Superior temporal gyrus (tissue), 1 donor: ENCODE measurements at regions not wholly inside any gene's neighbourhood (a gene's known extent, or its start where the extent isn't known, plus 50 kb on each side); places are given as distances from the start of the nearest gene placed in this dataset.
"Not testable (repeated sequence)": the region's sequence is repeated elsewhere in the genome, so short reads cannot be mapped to it uniquely, and the experiment has no call there.

Source experiments
- DNase-seq: peaks from one replicate; pipeline ENCODE4 v3.0.0-alpha.2; 2016; ENCODE audit errors: extremely low spot score

DNA sequence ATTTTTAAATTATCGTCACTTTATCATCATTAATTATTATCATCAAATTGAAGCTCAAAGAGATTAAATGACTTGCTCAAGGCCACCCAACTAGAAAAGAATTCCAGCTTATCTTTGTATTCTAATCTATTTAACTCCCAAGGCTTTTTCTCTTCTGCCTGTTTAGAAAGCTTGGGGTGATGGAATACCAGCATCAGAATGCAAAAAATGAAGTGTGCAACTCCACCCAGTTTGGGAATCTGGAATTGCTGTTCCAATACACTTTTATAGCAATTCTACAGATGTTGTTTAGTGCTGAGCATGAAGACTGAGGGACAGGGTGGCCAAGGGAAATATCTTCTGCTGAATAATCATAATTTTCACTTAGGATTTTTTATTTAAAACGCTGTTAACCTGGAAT lies 97.2 kb upstream of the FIBIN start:
- no peak for DNase-seq

DNA sequence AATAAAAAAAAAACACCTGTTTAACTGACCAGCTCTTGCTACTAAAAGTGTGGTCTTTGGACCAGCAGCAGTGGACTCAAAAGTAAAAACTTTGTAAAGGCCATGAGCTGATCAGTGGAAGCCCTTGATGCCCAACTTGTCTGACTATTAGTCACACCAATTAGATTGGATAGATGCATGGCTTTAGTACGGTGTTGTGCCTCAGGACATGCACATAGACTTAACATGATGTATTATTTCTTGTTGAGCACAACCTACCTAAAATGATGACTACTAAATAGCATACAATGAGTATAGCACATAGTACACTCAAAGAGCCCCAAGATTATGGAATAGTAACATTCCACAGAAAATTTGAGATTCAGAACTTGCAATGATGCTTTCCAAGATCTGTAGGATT lies 95.1 kb upstream of the FIBIN start:
- DNase-seq = no peak

DNA sequence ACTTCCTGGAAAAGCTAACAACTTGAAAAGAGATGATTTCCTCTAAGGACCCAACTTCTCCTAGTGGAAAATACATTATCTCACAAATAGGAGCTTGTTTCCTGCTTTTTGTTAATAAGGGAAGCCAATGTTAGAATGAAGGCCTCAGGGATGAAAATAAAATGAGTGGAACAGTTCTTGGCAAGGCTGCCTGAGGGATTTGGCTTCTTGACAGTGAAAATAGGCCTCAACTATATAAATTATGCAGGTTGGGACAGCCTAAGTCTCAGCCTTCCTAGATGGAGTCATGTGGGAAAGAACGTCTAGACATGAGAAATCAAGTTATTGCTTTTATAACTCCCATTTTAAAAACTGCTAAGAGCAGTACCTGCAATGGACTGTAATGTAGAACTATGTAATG lies 92.8 kb upstream of the FIBIN start:
- DNase-seq = no peak

DNA sequence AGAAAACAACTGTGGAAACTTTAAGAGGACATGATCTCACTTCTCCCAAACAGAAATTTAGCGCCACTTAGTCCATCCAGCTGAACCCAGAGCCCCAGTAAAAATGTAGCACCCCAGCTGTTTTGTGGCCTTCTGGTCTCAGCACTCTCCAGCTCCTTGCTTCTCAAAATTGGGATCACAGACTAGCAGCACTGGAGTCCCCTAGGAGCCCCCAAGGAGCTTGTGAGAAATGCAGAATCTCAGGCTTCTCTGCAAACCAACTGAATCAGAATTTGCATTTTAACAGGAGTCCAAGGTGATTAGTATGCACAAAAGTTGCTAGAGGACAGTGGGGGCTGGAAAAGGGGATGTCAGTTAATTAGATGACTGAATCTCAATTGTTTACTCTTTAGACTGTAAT lies 89.8 kb upstream of the FIBIN start:
- peak; percentile 22 for DNase-seq

DNA sequence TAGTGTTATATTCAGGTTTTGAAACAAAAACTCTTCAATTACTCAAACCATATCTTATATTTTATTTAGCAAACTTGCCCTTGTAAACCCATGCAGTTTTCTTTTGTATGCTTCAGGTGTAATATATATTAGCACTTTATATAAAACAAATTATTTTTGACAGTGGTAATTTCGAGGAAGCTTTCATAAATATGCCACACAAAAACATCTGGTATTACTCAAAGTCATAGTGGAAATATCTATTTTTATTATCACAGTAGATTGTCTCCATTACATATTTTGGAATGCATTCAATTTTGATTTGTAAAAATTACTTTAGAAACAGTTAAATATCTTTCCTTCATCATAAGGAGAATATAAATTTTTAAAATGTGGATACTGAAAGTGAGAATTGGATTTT lies 89.1 kb upstream of the FIBIN start:
- no peak for DNase-seq

DNA sequence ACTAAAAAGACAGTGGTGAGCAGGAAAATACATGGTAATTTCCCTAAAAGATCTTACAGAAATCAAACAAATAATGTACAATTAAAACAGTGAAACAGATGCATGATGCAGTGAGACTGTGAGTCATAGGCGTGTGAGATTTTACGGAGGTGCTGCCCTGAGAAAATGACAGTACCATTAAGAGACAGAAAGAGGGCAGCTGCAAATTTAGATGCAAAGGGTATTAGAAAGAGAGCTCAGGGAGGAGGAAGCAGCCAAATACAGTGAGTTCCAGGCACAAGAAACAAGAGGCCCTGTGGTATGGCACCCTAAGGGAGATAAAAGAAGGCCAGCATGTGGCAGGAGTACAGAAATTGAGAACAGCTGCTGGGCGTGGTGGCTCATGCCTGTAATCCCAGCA lies 88.5 kb upstream of the FIBIN start:
- DNase-seq = no peak

DNA sequence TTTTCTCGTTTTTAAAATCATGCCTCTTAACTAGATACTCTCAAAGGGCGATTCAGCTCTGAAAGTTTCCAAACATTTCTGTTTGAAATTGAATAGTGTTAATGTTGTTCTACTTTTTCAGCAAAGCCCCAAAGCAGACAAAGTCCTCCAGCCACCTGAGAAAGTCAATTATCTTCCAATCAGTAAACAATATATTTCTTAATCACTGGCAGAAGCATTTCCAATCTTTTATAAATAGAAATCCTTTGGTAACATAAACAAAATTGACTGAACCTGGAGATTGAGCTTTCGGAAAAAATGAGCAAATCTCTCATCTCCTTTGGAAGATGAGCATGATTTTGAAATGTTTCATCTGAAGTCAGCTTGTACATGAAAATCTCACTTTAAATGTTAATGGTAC lies 84.4 kb upstream of the FIBIN start:
- DNase-seq = no peak

DNA sequence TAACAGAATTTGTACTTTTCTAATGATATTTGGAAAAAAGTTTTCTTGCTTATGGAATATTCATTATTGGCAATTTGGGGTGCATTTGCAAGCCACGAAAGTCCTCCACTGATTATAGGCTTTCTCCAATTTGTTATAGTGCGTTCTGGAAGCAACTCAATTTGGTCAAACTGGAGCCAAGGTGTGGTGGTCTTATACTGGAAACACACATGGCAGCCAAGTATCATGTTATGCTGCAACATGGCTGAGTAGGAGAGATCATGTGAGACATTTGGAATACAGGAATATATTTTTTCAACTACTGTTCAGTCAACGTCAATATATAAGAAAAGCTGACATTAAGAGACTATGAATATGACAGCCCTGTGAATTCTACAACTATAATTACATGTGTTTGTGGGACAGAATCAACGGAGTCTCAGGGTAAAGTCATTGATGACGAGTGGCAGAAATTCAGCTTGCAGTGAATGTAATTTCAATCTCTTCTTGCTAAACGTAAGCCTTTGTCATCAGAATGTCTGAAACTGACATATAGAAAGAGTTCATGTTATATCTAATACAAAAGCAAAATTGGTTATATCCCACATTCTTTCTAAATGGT lies 83.8 kb upstream of the FIBIN start:
- DNase-seq = no peak

DNA sequence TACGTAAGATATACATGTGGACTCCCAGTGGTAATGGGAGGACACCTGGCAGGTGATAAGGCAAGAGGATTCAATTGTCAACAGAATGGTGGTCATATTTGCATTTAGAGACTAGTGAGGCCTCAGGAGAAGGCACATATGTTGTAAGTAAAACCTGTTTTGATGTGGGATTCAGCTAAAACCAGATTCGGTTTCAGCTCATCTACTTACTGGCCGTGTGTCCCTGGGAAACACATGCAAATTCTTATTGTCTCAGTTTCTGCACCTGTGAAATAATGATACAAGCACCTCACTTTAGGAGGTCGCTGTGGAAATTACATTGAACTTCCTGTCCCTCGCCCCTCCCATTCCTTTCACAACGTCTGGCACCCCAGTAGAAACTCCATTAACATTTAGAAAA lies 78.9 kb upstream of the FIBIN start:
- DNase-seq = no peak

DNA sequence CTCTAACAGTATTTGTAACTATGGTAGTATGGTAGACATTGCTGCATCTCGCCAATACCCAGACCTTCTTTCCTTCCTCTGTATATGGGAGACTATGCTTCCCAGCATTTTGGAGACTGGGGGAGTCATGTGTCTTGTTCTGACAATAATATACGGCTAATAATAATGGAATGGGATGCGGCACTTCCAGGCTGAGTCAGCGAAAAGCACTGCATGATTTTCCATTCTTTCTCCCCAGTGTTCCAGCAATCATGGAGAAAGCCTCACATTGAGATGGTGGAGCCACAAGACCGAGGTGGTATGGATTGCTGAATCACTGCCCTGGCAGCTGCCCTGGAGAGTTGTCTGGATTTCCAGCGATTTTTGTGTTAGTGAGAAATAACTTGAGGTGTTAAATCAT lies 77.1 kb upstream of the FIBIN start:
- DNase-seq = no peak

DNA sequence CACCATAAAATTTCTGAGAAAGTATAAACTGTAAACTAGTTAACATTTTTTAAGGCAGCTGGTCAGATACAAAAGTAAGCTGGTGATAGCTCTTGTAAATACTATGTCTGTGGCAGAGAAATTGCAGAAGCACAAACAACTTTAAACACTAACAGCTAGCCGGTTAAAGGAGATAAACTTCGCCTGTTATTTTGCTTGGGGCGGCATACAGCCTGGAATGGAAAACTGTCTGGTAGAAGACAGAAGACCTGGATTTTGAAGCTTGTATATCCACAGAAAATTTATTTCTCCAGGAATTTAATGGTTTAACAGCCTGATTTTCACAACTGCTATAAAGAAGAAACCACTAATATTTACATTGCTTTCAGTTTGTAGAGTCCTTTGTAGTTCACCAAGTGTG lies 65.3 kb upstream of the FIBIN start:
- DNase-seq = no peak

DNA sequence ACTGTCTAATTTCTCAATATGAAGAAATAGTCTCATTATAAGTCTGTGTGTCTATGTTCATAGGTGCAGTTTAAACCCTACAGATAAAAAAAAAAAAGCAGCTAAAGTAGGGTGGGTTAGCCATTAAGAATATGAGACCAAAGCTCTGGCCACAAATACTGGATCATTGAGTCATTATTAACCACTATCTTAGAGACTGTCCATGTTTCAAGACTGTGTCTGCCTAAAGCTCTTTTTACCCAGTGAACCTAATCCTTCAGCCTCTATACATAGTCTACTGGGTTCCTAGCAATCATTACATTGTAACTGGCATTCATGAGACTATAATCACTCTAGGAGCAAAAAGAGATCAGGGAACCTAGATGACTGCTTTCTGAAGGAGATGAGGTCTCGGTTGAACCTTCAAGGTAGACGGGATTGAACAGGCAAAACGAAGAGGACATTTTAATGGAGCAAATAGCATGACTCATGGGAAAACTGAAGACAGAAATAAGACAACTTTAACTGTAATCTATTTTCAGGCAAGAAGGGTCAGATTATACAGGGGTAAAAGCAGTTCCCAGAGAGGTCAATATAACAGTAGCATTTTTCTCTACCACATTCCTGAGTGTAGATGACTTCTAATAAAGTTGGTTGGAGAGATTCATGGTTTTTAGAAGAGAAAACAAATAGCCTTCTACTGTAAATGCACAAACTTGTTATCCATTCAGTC lies 64.0 kb upstream of the FIBIN start:
- DNase-seq = no peak

DNA sequence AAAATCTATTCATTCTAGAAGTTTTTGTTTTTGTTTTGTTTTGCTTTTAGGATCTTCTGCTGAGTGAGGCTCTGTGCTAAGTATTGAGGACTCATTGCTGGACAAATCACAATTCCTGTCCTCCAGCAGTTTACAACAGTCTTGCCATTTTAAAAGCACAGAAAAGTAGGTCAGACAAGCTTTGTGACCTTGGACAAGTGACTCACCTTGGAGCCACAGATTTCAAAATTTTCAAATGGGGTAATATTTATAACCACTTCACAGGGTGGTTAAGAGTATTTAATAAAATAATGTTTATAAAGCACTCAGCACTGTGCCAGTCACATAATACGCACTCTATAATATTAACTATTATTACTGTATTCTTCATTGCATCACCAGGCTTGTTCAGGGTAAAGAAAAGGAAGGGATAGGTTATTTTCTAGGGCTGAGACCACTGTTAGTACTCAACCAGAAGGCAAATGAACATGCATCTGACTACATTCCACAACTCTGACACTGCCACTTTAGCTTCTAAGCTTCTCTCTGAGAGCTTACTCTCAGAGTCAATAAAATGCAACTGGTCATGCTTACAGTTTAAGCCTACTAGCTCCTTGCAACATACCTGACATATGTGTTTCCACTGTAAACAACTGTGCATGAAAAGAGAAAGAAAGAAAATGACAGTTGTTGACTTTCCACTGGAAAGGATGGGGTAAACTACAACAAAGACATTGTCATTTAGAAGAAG lies 63.2 kb upstream of the FIBIN start:
- DNase-seq = no peak

DNA sequence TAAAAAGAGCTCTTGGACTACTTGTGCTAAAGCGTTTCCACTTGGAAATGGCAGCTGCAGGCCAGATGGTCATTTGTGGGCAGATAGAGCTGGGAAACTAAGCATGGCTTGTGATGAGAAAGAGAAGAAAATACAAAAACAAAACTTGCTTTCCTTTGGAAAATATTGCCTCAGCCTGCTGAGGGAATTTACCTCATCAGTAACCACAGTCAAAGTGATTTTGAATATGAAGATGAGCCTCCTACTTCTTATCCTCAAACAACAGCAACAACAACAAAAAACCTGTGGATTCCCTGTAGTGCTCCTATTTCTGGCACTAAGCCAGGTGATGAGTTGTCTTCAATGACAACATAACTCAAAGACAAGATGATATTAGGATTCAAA lies 62.7 kb upstream of the FIBIN start:
- peak; percentile 20 for DNase-seq

DNA sequence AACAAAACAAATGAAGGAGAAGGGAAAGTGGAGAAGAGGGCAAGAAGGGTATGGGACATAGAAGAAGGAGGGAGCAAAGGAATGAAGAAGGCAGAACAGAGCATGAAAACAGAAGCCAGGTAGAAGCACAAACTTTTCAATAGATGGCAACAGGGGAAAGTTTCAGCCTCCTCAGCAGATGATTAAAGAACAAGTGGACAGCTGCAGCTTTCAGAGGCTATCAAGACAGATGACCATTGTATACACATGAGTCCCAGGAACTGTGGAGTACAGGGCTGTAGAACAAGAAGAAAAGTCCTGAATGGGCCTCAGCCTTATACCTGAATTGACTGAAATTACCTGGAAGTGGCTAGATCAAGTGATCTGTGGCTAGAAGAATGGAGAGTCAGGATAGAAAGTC lies 62.0 kb upstream of the FIBIN start:
- DNase-seq = no peak

DNA sequence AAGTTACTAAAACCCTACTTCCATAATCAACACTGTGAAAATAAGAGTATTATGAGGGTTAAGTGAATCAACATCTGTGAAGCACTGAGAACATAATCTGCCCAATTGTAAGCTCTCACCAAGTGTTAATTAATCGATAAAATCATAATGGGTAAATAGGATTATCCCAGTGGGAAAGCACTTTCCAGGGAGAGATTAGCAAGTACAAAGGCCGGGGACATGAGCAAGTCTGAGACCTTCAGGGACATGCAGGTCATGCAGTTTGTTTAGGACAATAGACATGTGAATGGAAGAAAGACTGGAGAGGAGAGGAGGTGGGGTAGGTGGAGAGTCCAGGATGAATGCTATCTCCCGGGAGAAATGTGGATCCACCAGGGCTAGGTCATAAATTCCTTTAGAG lies 57.8 kb upstream of the FIBIN start:
- no peak for DNase-seq

DNA sequence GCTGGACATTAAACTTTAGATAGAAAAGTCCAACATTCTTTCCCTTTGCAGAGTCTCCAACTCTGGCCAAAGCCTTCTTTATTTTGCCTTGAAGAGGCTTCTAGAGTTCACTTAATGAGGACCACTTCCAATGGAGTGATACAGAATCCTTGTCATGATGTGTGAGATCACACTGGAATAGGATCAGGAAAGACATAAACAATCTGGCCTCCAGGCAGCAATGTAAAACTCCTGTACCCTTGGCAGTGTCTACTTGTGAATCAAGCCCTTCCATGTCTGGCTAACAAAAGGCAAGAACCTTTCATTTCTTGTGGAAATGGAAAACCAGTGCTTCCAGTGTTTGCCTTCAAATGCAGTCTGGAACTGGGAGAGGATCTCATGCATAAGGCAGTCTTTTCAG lies 56.5 kb upstream of the FIBIN start:
- no peak for DNase-seq

DNA sequence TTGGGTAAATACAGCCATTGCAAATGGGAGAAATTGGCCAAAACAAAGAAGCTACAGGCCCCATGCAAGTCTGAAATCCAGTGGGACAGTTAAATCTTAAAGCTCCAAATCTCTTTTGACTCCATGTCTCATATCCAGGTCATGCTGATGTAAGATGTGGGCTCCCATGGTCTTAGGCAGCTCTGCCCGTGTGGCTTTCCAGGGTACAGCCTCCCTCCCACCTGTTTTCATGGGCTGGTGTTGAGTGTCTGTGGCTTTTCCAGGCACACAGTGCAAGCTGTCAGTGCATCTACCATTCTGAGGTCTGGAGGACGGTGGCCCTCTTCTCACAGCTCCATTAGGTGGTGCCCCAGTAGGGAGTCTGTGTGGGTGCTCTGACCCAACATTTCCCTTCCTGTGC lies 53.4 kb upstream of the FIBIN start:
- not testable (repeated sequence) for DNase-seq

DNA sequence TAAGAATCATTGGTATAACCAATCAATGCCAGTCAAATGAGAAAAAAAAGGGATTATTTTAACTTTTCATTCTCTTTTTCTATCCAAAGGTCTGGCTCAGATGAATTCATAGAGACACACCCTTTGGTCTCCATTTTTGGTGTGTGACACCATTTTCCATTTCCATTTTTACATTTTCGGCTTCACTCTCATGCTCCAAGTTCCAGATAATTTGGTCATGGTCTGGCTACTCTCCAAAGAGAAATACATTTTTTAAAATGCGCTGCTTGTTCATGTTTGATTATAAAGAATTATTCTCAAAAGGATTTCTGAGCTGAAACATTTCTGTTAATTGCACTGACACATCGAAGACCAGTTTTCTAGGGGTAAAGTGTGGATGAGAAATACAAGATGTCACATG lies 51.6 kb upstream of the FIBIN start:
- no peak for DNase-seq

DNA sequence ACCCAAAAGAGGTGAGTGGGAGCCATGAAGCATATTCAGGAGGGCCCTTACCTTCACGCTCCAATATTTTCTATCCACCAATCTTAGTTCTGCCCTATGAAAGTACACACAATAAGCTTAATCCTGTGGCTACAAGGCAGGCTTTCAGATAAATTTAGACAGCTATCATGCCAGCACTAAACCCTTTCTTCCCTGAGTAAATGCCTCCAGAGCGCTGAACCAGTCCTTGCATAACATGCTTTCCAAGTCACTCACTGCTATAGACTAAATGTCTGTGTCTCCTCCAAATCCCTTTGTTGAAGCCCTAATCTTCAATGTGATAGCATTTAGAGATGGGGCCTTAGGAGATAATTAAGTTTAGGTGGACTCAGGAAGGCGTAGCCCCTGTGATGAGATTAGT lies 50.3 kb upstream of the FIBIN start:
- no peak for DNase-seq
